Inflammatory macrophage treated with lipopolysaccharide for 1 hour (primary cell): ENCODE measurements at regions not wholly inside any gene's neighbourhood (a gene's known extent, or its start where the extent isn't known, plus 50 kb on each side); places are given as distances from the start of the nearest gene placed in this dataset.

Experiments
- DNase-seq, 2 donors: peaks; one replicate each; pipeline ENCODE4 v3.0.0-alpha.2; 2020 to 2022

DNA sequence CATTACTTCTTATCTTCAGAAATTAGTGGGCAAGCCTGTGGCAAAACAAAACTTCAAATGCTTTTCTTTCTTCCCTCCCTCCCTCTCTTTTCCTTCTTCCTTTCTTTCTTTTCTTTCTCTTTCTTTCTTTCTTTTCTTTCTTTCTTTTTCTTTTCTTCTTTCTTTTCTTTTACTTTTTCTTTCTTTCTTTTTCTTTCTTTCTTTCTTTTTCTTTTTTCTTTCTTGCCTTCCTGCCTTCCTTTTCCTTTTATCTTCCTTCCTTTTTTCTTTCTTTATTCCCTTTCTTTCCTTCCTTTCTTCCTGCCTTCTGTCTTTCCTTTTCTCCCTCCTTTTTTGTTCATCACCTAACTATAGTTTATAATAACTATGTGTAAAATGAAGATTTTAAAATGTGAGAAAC is 295.1 kb downstream of the SMOC2 start:
- no peak for DNase-seq

DNA sequence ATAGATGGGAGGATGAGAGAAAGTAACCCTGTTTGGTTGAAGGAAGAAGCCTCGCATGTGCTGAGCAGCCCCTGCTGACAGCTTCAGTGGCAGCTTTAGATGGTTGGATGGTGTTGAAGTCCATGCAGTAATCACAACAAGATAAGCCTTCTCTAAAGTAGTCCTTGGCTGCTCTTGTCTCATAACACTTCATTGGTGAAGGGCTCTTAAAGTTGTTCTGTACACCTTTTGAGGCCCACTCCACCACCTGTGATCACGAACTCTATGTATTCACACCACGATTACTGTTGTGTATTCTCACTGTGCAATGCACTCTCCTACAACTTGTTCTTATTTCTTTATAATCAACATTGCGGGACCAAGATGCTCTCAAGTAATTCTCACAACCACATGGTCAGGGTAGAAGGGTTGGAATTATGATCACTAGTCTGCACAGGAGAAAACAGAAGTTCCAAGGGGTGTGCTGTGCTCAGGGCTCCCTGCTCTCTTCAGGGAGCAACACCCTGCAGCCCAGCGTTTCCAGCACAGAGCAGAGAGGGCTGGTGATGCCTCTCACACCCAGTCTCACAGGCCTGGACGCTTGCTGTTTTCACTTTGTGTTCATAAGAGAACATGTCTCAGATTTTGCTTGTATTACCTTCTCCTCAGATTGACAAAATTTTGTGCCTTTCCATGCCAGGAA is 294.4 kb downstream of the SMOC2 start:
- no peak for DNase-seq

DNA sequence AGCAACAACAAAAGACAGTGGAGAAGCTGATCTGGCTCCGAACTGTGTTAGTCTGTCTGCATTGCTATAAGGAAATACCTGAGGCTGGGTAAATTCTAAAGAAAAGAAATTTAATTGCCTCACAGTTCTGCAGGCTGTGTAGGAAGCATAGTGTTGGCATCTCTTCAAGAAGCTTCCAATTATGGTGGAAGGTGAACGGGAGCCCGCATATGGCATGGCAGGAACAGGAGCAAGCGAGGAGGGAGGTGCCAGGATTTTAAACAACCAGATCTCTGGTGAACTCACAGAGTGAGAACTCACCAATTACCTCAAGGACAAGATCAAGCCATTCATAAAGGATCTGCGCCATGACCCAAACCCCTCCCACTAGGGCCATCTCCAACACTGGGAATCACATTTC is 293.5 kb downstream of the SMOC2 start:
- no peak for DNase-seq

DNA sequence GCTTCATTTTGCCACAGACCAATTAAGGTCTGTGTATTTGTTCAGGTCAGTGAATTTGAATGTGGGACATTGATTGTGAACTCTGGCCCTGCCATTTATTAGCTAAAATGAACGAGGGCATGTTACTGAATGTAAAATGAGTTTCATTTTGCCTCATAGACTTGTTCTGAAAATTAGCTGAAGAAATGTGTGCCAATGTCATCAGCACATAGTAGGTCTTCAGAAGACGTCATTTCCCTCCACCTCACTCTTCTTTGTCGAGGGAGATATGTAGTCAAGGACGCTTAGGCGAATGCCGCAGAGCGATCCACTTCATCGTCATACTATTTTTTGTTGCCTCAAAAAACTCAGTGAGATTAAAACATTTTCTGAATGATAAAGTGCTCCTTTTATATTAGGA is 291.7 kb downstream of the SMOC2 start:
- DNase-seq, result no peak

DNA sequence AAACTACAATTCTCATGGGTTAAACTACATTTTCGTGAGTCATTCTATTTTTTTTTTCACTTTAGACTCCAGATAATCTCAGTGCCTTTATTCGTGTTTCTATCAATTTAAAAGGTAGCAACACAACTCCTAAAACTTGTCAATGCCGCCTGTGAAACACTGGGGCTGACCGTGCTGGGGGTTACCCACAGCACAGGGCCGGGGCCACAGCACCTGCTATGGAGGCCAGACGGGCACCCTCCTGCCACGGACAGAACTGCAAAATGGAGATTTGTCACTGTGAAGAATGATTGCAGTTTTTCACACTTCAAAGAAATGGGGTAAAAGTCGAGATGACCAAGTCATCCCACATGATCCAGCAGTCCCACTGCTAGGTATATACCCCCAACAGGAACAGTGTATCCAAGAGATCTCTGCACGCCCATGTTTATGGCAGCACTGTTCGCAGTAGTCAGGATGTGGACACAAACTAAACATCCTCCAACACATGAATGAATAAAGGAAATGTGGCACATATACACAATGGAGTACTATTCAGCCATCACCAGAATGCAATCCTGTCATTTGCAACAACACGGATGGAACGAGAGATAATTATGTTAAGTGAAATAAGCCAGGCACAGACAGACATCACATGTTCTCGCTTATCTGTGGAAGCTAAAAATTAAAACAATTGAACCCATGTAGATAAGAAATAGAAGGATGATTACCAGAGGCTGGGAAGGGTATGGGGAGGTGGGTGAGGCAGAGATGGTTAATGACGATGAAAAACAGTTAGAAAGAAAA is 290.1 kb downstream of the SMOC2 start:
- DNase-seq, result no peak

- DNase-seq, result no peak
These were observed 287.1 kb downstream of the SMOC2 start for GRCh38 chr6:168728056-168728455.

GRCh38 chr6:168726312-168726856 is 285.4 kb downstream of the SMOC2 start:
- no peak for DNase-seq

DNA sequence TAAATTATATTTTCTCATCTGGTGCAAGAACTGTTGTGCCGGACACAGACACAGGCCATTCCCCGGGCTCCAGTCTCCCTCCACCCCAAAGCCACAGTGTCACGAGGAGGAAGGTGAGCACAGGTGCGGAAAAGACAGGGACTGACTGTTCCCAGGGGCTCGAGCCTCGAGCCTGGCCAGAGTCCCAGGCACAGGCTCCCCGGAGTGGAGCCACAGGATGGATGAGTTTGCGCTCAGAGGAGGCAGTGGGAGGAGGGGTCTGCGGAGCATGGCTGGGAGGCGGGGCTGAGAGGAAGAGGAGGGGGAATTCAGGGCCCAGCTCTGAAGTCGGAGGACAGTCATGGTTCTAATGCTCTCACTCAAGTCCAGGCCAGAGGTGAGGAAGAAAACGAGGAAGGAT is 284.8 kb downstream of the SMOC2 start:
- no peak for DNase-seq

DNA sequence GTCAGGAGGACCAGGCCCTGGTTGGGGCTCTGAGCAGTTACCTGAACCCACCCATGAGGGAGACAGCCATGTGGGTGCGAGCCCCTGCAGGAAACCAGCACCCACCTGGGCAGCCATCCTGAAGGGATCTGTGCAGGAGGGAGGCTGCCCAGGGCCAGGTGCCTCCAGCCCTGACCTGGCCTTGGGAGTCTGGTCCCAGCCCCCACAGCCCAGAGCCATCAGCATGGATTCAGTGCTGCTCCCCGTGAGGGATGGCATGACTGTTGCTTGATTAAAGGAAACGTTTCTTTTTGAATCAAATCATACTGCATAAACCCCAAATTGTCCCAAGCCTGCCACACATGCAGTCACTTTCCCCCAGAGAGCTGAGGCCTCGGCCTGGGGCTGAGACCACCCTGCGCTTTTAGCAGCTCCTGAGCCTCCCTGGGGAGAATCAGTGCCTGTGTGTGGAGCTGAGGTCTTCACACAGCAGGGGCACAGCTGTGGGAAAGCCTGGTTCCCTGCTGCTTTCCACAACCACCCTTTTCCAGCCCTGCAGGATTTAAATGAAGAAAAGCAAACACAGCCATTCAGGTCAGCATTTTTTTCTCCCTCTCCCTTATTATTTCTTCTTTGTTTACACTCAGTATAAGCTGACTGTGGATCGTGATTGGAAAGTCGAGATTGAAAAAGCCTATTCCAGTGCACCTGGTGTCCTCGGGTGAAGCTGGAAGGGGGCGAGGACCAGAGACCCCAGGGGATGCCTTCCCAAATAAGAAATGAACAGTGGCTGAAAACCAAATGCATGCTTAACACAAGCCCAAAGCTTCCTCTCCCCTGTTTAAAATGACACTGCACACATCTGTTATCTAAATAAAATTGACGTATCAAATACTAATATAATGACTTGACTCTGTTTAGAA is 283.9 kb downstream of the SMOC2 start:
- DNase-seq, result no peak

DNA sequence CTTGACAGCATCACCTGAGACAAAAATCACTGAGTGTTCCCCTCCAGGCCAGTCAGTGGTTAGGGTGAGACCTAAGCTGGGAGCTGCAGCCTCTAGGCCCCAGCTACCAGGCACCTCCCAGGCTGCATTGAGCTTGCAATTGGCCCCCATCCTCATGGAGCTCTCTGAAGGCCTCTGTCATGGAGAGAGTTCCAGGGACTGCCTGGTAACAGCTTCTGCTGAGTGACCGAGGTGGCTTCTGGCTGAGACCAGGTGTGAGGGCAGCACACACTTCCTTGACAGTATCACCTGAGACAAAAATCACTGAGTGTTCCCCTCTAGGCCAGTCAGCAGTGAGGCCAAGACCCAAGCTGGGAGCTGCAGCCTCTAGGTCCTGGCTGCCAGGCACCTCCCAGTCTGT is 283.0 kb downstream of the SMOC2 start:
- no peak for DNase-seq

DNA sequence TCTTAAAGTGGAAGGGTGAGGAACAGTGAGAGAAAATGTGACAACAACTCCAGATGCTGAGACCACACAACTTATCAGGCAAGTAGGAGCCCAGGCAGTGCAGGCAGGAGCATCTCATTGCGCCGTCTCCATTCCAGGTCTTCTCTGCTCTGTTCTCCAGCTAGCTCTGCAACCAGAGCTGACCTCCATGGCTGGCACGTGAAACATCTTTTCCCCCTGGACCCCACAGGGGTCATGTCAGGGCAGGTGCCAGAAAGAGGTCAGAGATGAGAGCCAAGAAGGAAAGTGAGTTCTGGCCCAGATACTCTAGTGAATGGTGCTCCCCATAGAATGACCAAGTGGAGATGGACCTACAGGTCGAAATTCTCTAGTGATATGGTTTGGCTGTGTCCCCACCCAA is 281.4 kb downstream of the SMOC2 start:
- DNase-seq, result no peak

DNA sequence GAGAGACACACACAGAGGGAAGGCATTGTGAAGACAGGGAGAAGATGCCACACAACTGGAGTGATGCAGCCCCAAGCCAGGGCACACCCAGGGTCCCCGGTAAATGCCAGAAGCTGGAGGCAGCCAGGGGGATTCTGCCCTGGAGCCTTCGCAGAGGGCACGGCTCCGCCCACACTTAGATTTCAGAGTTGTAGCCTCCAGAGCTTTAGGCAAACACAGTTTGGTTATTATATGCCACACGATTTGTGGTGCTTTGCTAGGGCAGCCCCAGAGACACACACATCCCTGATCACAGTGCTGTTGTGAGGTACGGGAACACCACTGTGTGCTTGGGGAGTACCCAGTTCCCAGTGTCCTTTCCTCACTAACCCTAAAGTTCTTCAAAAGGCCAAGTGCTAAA is 280.6 kb downstream of the SMOC2 start:
- no peak for DNase-seq

- DNase-seq, result no peak
These were observed 278.9 kb downstream of the SMOC2 start for GRCh38 chr6:168719901-168720300.

- no peak for DNase-seq
These were observed 278.0 kb downstream of the SMOC2 start for GRCh38 chr6:168718821-168719475.
